ENCODE measurements at regions not wholly inside any gene's neighbourhood (a gene's known extent, or its start where the extent isn't known, plus 50 kb on each side); places are given as distances from the start of the nearest gene placed in this dataset.

GRCh38 chr12:83538361-83538965, 851.8 kb downstream of the TMTC2 start:
- H3K27ac ChIP-seq, result no peak overlapping the region
- TF ChIP-seq ZFX (IDR thresholded peaks at IDR 0.05) (no peak), CTCF (conservative IDR thresholded peaks at IDR 0.05) (no peak)

GRCh38 chr12:83537428-83538053, 850.8 kb downstream of the TMTC2 start:
- TF ChIP-seq ZFX (IDR thresholded peaks at IDR 0.05) (no peak), CTCF (conservative IDR thresholded peaks at IDR 0.05) (no peak)
- H3K27ac ChIP-seq, result no peak overlapping the region

- H3K27ac ChIP-seq, result no peak overlapping the region
- TF ChIP-seq CTCF (conservative IDR thresholded peaks at IDR 0.05), result no peak
- no peak for TF ChIP-seq ZFX (IDR thresholded peaks at IDR 0.05)
Observed at GRCh38 chr12:83536496-83536895, 849.8 kb downstream of the TMTC2 start.

- TF ChIP-seq ZFX (IDR thresholded peaks at IDR 0.05) (no peak), CTCF (conservative IDR thresholded peaks at IDR 0.05) (no peak)
Observed at GRCh38 chr12:83528571-83528970, 841.9 kb downstream of the TMTC2 start.

GRCh38 chr12:83527810-83528209, 841.1 kb downstream of the TMTC2 start:
- no peak for TF ChIP-seq ZFX (IDR thresholded peaks at IDR 0.05)
- TF ChIP-seq CTCF (conservative IDR thresholded peaks at IDR 0.05), result no peak
- H3K27ac ChIP-seq, result no peak overlapping the region

More at GRCh38 chr12:83528571-83528970, 841.9 kb downstream of the TMTC2 start:
- H3K27ac ChIP-seq, result no peak overlapping the region

- H3K27ac ChIP-seq, result no peak overlapping the region
- no peak for TF ChIP-seq CTCF (conservative IDR thresholded peaks at IDR 0.05)
- no peak for TF ChIP-seq ZFX (IDR thresholded peaks at IDR 0.05)
Observed at GRCh38 chr12:83515306-83516026, 828.8 kb downstream of the TMTC2 start.

- no peak for TF ChIP-seq ZFX (IDR thresholded peaks at IDR 0.05)
- TF ChIP-seq CTCF (conservative IDR thresholded peaks at IDR 0.05), result no peak
- no peak overlapping the region for H3K27ac ChIP-seq
Observed at GRCh38 chr12:83514372-83514771, 827.7 kb downstream of the TMTC2 start.
